K562 (cell line): ENCODE measurements at regions not wholly inside any gene's neighbourhood (a gene's known extent, or its start where the extent isn't known, plus 50 kb on each side); places are given as distances from the start of the nearest gene placed in this dataset.

Source experiments
- ATAC-seq: fragments of 200-7000 bp; cut with Tn5 transposase; 3 replicates; pipeline ENCODE4 v1.9.1; 2020; ENCODE audit warnings: moderate library complexity
- BruUV-seq: library from RNA; stranded (reverse); fragments of 400-500 nt; replicated peaks from 2 replicates; lab custom pipeline; 2021; lab: Mats Ljungman, UMichigan
- CTCF ChIA-PET: fragments of 300-600 bp; formaldehyde crosslinking; extraction: SDS; loops from one replicate; lab custom pipeline; 2021; ENCODE audit warnings: low intra/inter-chr PET ratio; lab: Yijun Ruan, JAX
- POLR2A ChIA-PET: fragments of 300-600, 350-650 bp; sonication (Branson Sonifier 250); formaldehyde crosslinking; extraction: SDS; loops from one replicate; lab custom pipeline; 2021; ENCODE audit warnings: antibody characterized with exemption, inconsistent platforms; lab: Yijun Ruan, JAX
- DNase-seq, 4 experiments: peaks; one replicate each; pipeline versions ENCODE4 v3.0.0 to v3.0.0-alpha.2; 2011 to 2018; ENCODE audit warnings: low spot score in 3 of 4, mixed read lengths in 3 of 4; ENCODE audit errors: extremely low read depth in 1 of 4
- FAIRE-seq: peaks from 2 replicates; lab custom pipeline; 2011; peaks lifted over from hg19 to GRCh38; lab: Jason Lieb, UNC
- H2AFZ ChIP-seq: 2 replicates; pipeline ENCODE4 v1.6.0; 2011; ENCODE audit warnings: low read depth, low read length, control low read depth, inconsistent platforms
- H3K27ac ChIP-seq: fragments of 200-600 bp; 3 replicates; pipeline ENCODE4 v1.8.0; 2011; ENCODE audit warnings: low read depth, mild to moderate bottlenecking, control low read depth, inconsistent platforms, low read length, moderate library complexity, mixed read lengths; ENCODE audit errors: extremely low read depth
- H3K27me3 ChIP-seq, 2 experiments: fragments of 300-600 bp in 1 of 2; 2 replicates in 1 of 2; 3 replicates in 1 of 2; pipeline versions ENCODE4 v1.6.0 to v1.8.0; 2011; ENCODE audit warnings: inconsistent platforms in 2 of 2, low read length in 2 of 2, mild to moderate bottlenecking in 1 of 2, mixed read lengths in 1 of 2, moderate library complexity in 1 of 2; ENCODE audit not compliant: control insufficient read depth in 2 of 2, insufficient read depth in 2 of 2
- H3K36me3 ChIP-seq: fragments of 300-600 bp; 3 replicates; pipeline ENCODE4 v1.8.0; 2011; ENCODE audit warnings: mild to moderate bottlenecking, low read length, inconsistent platforms; ENCODE audit not compliant: control insufficient read depth, insufficient read depth
- H3K4me1 ChIP-seq, 2 experiments: fragments of 200-600 bp in 1 of 2; replicated peaks in 1 of 2; 2 replicates in 1 of 2; 3 replicates in 1 of 2; pipeline versions ENCODE4 v1.5.1 to v1.8.0; 2011; ENCODE audit warnings: inconsistent platforms in 2 of 2, low read length in 2 of 2, mild to moderate bottlenecking in 1 of 2, mixed read lengths in 1 of 2, moderate library complexity in 1 of 2; ENCODE audit not compliant: control insufficient read depth in 2 of 2, insufficient read depth in 2 of 2
- H3K4me2 ChIP-seq: 2 replicates; pipeline ENCODE4 v1.6.1; 2011; ENCODE audit warnings: low read length, control low read depth, inconsistent platforms, mixed read lengths; ENCODE audit not compliant: insufficient read depth
- H3K4me3 ChIP-seq: fragments of 200-600 bp; sonication (generic), shearing (Covaris generic); 2 replicates; pipeline ENCODE4 v1.5.1; 2016; ENCODE audit warnings: control low read depth, inconsistent platforms
- H3K79me2 ChIP-seq: fragments of 200-600 bp; 3 replicates; pipeline ENCODE4 v1.8.0; 2011; ENCODE audit warnings: low read length, inconsistent platforms; ENCODE audit not compliant: control insufficient read depth, insufficient read depth
- H3K9ac ChIP-seq, 2 experiments: 2 replicates each; pipeline versions ENCODE4 v1.6.0 to v1.6.1; 2011; ENCODE audit warnings: low read depth in 2 of 2, low read length in 2 of 2, control low read depth in 1 of 2, inconsistent platforms in 1 of 2, mild to moderate bottlenecking in 1 of 2, mixed read lengths in 1 of 2; ENCODE audit not compliant: insufficient read depth in 1 of 2
- H3K9me1 ChIP-seq: one replicate; pipeline ENCODE4 v1.6.0; 2011; ENCODE audit warnings: inconsistent platforms, mild to moderate bottlenecking, low read length, moderate library complexity; ENCODE audit not compliant: control insufficient read depth, insufficient read depth
- H3K9me3 ChIP-seq: replicated peaks from 2 replicates; pipeline ENCODE4 v1.5.1; 2011; ENCODE audit warnings: low read depth, low read length, inconsistent platforms; ENCODE audit not compliant: control insufficient read depth, insufficient read depth
- H4K20me1 ChIP-seq: replicated peaks from 2 replicates; pipeline ENCODE4 v1.6.1; 2011; ENCODE audit warnings: low read length, inconsistent platforms, mixed read lengths; ENCODE audit not compliant: control insufficient read depth, insufficient read depth
- ARNT ChIP-seq, 2 experiments: fragments of 450-650 bp; IDR thresholded peaks; 2 replicates each; pipeline ENCODE4 v1.6.1; 2016; ENCODE audit warnings: mild to moderate bottlenecking in 1 of 2
- CBX2 ChIP-seq: fragments of 200-600 bp; sonication (generic); IDR thresholded peaks from one replicate; pipeline ENCODE4 v1.6.1; 2012; ENCODE audit warnings: mild to moderate bottlenecking, low read length, inconsistent platforms; ENCODE audit not compliant: insufficient read depth, poor library complexity, severe bottlenecking
- CBX3 ChIP-seq, 2 experiments: IDR thresholded peaks; 1 replicate in 1 of 2; 2 replicates in 1 of 2; pipeline ENCODE4 v1.6.1; 2012; ENCODE audit warnings: inconsistent platforms in 2 of 2, low read length in 2 of 2, borderline replicate concordance in 1 of 2, control low read depth in 1 of 2
- ELF1 ChIP-seq: fragments of 200-800 bp; sonication (Bioruptor generic); IDR thresholded peaks from 2 replicates; pipeline ENCODE4 v1.6.1; 2016; ENCODE audit warnings: missing genetic modification characterization, missing compliant biosample characterization
- EP400 ChIP-seq: fragments of 450-650 bp; IDR thresholded peaks from 2 replicates; pipeline ENCODE4 v1.6.1; 2017; ENCODE audit warnings: antibody characterized with exemption, mild to moderate bottlenecking, moderate library complexity
- EWSR1 ChIP-seq: fragments of 450-650 bp; IDR thresholded peaks from 2 replicates; pipeline ENCODE4 v1.6.1; 2018; ENCODE audit warnings: borderline replicate concordance, mild to moderate bottlenecking, low read depth, moderate library complexity; ENCODE audit not compliant: partially characterized antibody
- GABPB1 ChIP-seq: sonication (generic); formaldehyde crosslinking; IDR thresholded peaks from 2 replicates; pipeline ENCODE4 v1.8.0; 2022; ENCODE audit warnings: mild to moderate bottlenecking, missing genetic modification reagents
- HMG20B ChIP-seq: fragments of 250-450 bp; sonication (Bioruptor Pico); IDR thresholded peaks from 2 replicates; pipeline ENCODE4 v1.5.0; 2021; ENCODE audit warnings: mild to moderate bottlenecking
- HNRNPUL1 ChIP-seq: fragments of 200-400 bp; formaldehyde crosslinking; IDR thresholded peaks from 2 replicates; pipeline ENCODE4 v1.6.1; 2017; ENCODE audit warnings: low read length
- NUFIP1 ChIP-seq: fragments of 450-650 bp; IDR thresholded peaks from 2 replicates; pipeline ENCODE4 v1.6.1; 2018; ENCODE audit not compliant: partially characterized antibody
- POU5F1 ChIP-seq: fragments of 150-350 bp; IDR thresholded peaks from 2 replicates; pipeline ENCODE4 v1.6.1; 2014; ENCODE audit warnings: borderline replicate concordance, low read length, low read depth, mild to moderate bottlenecking; ENCODE audit not compliant: partially characterized antibody
- RBFOX2 ChIP-seq: fragments of 200-400 bp; formaldehyde crosslinking; IDR thresholded peaks from 2 replicates; pipeline ENCODE4 v1.6.1; 2017; ENCODE audit warnings: low read depth, mild to moderate bottlenecking, low read length, moderate library complexity
- RBM15 ChIP-seq: fragments of 200-400 bp; formaldehyde crosslinking; IDR thresholded peaks from 2 replicates; pipeline ENCODE4 v1.6.1; 2018; ENCODE audit warnings: mild to moderate bottlenecking, low read length, moderate library complexity; ENCODE audit not compliant: insufficient read depth
- RCOR1 ChIP-seq, 2 experiments: IDR thresholded peaks; 2 replicates each; pipeline ENCODE4 v1.6.1; 2012; ENCODE audit warnings: low read depth in 2 of 2, low read length in 2 of 2, borderline replicate concordance in 1 of 2, improper control_type of control experiment in 1 of 2
- TAF9B ChIP-seq: fragments of 450-650 bp; IDR thresholded peaks from 2 replicates; pipeline ENCODE4 v1.6.1; 2018; ENCODE audit warnings: mild to moderate bottlenecking; ENCODE audit not compliant: partially characterized antibody
- ZBTB7A ChIP-seq: IDR thresholded peaks from 2 replicates; pipeline ENCODE4 v1.6.1; 2011; ENCODE audit warnings: low read depth, mild to moderate bottlenecking, low read length, moderate library complexity, borderline replicate concordance; ENCODE audit not compliant: control insufficient read depth
- ZKSCAN8 ChIP-seq: fragments of 200-800 bp; sonication (Bioruptor generic); IDR thresholded peaks from 2 replicates; pipeline ENCODE4 v1.6.1; 2016; ENCODE audit warnings: missing genetic modification characterization, missing compliant biosample characterization
- ZNF23 ChIP-seq: fragments of 250-450 bp; sonication (Bioruptor Pico); IDR thresholded peaks from 2 replicates; pipeline ENCODE4 v1.4.0; 2020; ENCODE audit warnings: mild to moderate bottlenecking
- ZNF589 ChIP-seq: fragments of 200-800 bp; sonication (Bioruptor generic); IDR thresholded peaks from 2 replicates; pipeline ENCODE4 v1.6.1; 2016; ENCODE audit warnings: low read depth, missing genetic modification characterization, missing compliant biosample characterization
- WGBS: fragments of 100-300 bp; shearing (Covaris generic); methylation state at CpG from one replicate; pipeline ENCODE4 v1.1.6; 2016; ENCODE audit warnings: low coverage, mixed read lengths; ENCODE audit not compliant: insufficient coverage; ENCODE audit errors: missing lambda C conversion rate; 5-methylcytosine and 5-hydroxymethylcytosine counted together
- in situ Hi-C: fragments of 300-500 bp; cut with MboI; formaldehyde crosslinking; loops from 4 replicates; pipeline ENCODE4 v1.15.0; 2018; ENCODE audit warnings: inconsistent platforms, mixed read lengths
- intact Hi-C: fragments of 100-400 bp; cut with micrococcal nuclease; formaldehyde crosslinking; loops from 2 replicates; pipeline ENCODE4 v1.14.2; 2022
- TF ChIP-seq, protein P1 (sequence below): IDR thresholded peaks from 2 replicates; pipeline ENCODE4 v1.6.1; 2011; ENCODE audit warnings: borderline replicate concordance, low read depth, mild to moderate bottlenecking, moderate library complexity, low read length; ENCODE audit not compliant: insufficient read depth, poor library complexity, severe bottlenecking

DNA sequence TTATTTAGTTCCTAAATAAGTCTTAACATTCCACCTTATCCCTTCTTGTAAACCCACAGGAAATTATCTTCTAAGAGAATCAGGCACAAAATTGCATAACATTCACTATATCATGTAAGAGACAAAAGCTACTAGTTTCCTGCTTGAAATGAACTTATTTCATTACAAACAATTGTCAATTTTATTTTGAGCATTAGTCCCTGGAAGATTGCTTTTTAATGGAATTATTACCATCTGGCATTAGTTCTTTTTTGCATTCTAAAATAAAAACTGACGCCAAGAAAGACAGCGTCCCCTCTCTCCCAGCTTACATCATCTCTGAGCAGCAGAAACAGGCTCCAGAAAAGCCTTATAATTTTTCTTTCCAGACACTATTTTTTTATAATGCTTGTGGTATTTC, 121.8 kb downstream of the NOC3L start (continued):
- TF ChIP-seq TAF9B (no peak), CBX3 (IDR thresholded peaks at IDR 0.05; ENCODE audit: borderline replicate concordance in 1 of 2, low read length in 2 of 2) (no peak), POU5F1 (no peak), RCOR1 (IDR thresholded peaks at IDR 0.05; ENCODE audit: borderline replicate concordance in 1 of 2, low read depth in 2 of 2, low read length in 2 of 2) (no peak), ZNF23 (CRISPR knock-in tag) (no peak), EP400 (no peak), ARNT (IDR thresholded peaks at IDR 0.05) (no peak)
- TF ChIP-seq, protein P1, sequence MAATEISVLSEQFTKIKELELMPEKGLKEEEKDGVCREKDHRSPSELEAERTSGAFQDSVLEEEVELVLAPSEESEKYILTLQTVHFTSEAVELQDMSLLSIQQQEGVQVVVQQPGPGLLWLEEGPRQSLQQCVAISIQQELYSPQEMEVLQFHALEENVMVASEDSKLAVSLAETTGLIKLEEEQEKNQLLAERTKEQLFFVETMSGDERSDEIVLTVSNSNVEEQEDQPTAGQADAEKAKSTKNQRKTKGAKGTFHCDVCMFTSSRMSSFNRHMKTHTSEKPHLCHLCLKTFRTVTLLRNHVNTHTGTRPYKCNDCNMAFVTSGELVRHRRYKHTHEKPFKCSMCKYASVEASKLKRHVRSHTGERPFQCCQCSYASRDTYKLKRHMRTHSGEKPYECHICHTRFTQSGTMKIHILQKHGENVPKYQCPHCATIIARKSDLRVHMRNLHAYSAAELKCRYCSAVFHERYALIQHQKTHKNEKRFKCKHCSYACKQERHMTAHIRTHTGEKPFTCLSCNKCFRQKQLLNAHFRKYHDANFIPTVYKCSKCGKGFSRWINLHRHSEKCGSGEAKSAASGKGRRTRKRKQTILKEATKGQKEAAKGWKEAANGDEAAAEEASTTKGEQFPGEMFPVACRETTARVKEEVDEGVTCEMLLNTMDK: no peak

DNA sequence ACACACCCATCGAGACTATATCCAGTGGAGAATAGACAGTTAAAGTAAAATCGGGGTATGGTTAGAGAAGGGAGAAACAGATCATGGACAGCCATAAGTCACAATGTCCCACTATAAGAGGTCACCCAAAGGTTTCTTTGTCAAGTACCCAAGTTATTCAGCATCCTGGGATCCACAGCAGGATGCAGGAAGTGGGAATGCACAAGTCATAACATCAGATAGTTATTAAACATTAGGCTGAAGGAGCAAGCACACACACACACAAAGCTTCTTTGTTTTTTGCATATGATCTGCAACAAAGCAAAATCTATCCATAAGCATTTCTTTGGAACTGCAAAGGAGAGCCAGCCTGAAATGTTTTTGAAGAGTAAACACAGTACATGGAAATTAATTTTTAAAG, 111.6 kb downstream of the NOC3L start:
- Histone ChIP-seq H4K20me1 (no peaks in the 10 kb centered on the region), H3K36me3 (no peaks in the 10 kb centered on the region), H3K79me2 (no peaks in the 10 kb centered on the region), H3K9ac (no peak overlapping the region), H3K27me3 (peaks cover 5 to 6% of the 10 kb centered on the region in 2 experiments; a peak in 3 of 5 replicates), H3K4me3 (no peak overlapping the region), H3K27ac (no peak overlapping the region), H3K9me3 (no peaks in the 10 kb centered on the region), H2AFZ (no peak overlapping the region), H3K4me1 (no peaks in the 10 kb centered on the region)
- WGBS: 0% methylated on average over 2 of the region's 2 CpGs
- ChIA-PET CTCF (no interaction called here), POLR2A (no interaction called here)
- no TSS peak for BruUV-seq
- DNase-seq (no peak), ATAC-seq (no peak)
- no peak for TF ChIP-seq HMG20B (CRISPR knock-in tag)
- TF ChIP-seq ZNF589 (CRISPR knock-in tag): no peak
- TF ChIP-seq ZKSCAN8 (CRISPR knock-in tag): no peak
- no peak for TF ChIP-seq CBX2
- no peak for TF ChIP-seq EWSR1
- TF ChIP-seq HNRNPUL1: no peak
- no peak for TF ChIP-seq RBFOX2
- TF ChIP-seq RBM15: no peak
- no peak for TF ChIP-seq GABPB1 (CRISPR knock-in tag)
- no peak for TF ChIP-seq ELF1 (tag)
- TF ChIP-seq ZBTB7A: no peak
- no peak for TF ChIP-seq NUFIP1
- TF ChIP-seq, all 486 proteins: peak for 0
- intact Hi-C loops: no loop called here
- in situ Hi-C loops: no loop called here
- Histone ChIP-seq H3K9me1 (no peaks in the 10 kb centered on the region), H3K4me2 (no peak overlapping the region)
- FAIRE-seq: no peak
